ENCODE measurements at regions not wholly inside any gene's neighbourhood (a gene's known extent, or its start where the extent isn't known, plus 50 kb on each side); places are given as distances from the start of the nearest gene placed in this dataset.

- ATAC-seq = peak in 1 of 2 donors; percentile 72
- peak; percentile 12 to 21 for DNase-seq
- Histone ChIP-seq H3K27ac (no peak overlapping the region), H3K27me3 (peaks cover 0 to 10% (median 0%) of the 10 kb centered on the region in 3 donors), H3K4me3 (no peak overlapping the region), H3K9me3 (no peaks in the 10 kb centered on the region), H3K4me1 (no peaks in the 10 kb centered on the region), H3K36me3 (no peaks in the 10 kb centered on the region)
- TF ChIP-seq CTCF (IDR thresholded peaks at IDR 0.05 in 4 of 5, conservative IDR thresholded peaks at IDR 0.05 in 1 of 5) = peak; percentile 29 to 77 (median 64)
- no peak for TF ChIP-seq POLR2A (IDR thresholded peaks at IDR 0.05)
- in situ Hi-C loops (cut with MboI; ENCODE audit: low sequenced_read_pairs in 4 of 4) (loop anchor here in 2 of 4 donors (25.0 kb wide), 1 partner anchor 475 kb away; the partner anchor contains the start of gene LRP10 (in 2 of the 2)), intact Hi-C loops (cut with DNase I; ENCODE audit: low total_unique reads) (loop anchor here (2.0 kb wide), 1 partner anchor 86 kb away; no protein-coding TSS in a partner anchor)
These were observed 201.9 kb downstream of the DAD1 start for GRCh38 chr14:22386924-22387775.

- no peaks in the 10 kb centered on the region for H3K9me3 ChIP-seq
- no peaks in the 10 kb centered on the region for H3K36me3 ChIP-seq
- H3K27ac ChIP-seq = no peak overlapping the region
- no peak for TF ChIP-seq POLR2A (IDR thresholded peaks at IDR 0.05)
- TF ChIP-seq CTCF (IDR thresholded peaks at IDR 0.05 in 4 of 5, conservative IDR thresholded peaks at IDR 0.05 in 1 of 5) = no peak
- DNase-seq (no peak), ATAC-seq (no peak)
- H3K27me3 ChIP-seq = peaks cover 0 to 10% (median 0%) of the 10 kb centered on the region in 3 donors
- intact Hi-C loops (cut with DNase I; ENCODE audit: low total_unique reads) (no loop called here), in situ Hi-C loops (cut with MboI; ENCODE audit: low sequenced_read_pairs in 4 of 4) (loop anchor here in 2 of 4 donors (25.0 kb wide), 1 partner anchor 477 kb away; the partner anchor contains the start of gene LRP10 (in 2 of the 2))
- no peak overlapping the region for H3K4me3 ChIP-seq
- H3K4me1 ChIP-seq = no peaks in the 10 kb centered on the region
These were observed 204.0 kb downstream of the DAD1 start for GRCh38 chr14:22384974-22385526.

DNA sequence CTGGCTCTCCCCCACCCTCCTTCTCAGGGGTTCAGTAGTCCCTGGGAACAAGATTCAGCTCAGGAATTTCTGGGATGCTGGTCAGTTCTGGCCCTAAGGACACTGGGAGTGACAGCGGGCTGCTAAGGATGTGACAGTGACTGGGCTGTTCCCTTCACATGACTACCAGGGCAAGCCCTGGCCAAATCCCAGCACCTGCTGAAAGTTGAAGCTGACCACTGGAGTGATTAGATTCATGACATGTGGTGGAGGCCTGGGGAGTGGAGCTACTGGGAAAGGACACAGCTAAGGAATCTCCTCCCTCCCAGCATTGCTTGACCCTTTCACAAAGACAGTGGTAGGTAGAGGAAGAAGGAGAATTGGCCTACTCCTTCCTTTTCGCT lies 204.9 kb downstream of the DAD1 start:
- no peak overlapping the region for H3K27ac ChIP-seq
- H3K4me1 ChIP-seq = no peaks in the 10 kb centered on the region
- intact Hi-C loops (cut with DNase I; ENCODE audit: low total_unique reads) (no loop called here), in situ Hi-C loops (cut with MboI; ENCODE audit: low sequenced_read_pairs in 4 of 4) (loop anchor here in 2 of 4 donors (25.0 kb wide), 1 partner anchor 478 kb away; the partner anchor contains the start of gene LRP10 (in 2 of the 2))
- no peak overlapping the region for H3K4me3 ChIP-seq
- H3K9me3 ChIP-seq = no peaks in the 10 kb centered on the region
- DNase-seq (no peak), ATAC-seq (no peak)
- H3K36me3 ChIP-seq = no peaks in the 10 kb centered on the region
- H3K27me3 ChIP-seq = peaks cover 0 to 10% (median 0%) of the 10 kb centered on the region in 3 donors
- no peak for TF ChIP-seq CTCF (IDR thresholded peaks at IDR 0.05 in 4 of 5, conservative IDR thresholded peaks at IDR 0.05 in 1 of 5)
- TF ChIP-seq POLR2A (IDR thresholded peaks at IDR 0.05) = no peak

DNA sequence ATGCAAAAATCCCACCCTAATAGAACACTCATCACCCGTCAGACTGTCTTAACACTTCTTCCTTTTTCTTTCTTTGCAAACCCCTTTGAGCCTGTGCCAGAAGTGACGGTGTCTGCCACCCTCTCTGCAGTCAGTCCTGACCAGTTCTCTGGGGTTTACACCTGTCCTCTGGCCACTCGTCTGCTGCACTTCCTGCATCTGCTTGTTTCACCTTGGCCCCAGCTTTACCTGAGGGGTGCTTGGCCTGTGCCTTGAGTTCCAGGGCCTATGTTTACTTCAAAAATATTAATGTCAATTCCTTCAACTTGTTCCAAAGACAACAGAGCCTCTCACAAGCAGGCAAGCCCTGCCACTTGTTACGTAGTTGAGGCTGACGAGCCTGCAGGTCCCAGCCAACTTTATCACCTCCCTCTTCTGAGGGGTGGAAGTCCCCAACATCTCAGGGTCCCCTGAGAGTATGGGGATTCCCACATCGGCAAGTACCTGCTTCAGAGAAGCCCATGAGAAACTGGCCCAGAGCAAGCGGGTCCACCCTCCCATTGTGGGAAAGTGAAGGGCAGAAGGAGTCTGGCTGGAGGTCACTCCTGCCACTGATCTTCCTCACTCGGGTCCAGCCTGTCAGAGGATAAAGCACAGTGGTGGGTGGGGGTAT lies 205.4 kb downstream of the DAD1 start:
- Histone ChIP-seq H3K4me1 (no peaks in the 10 kb centered on the region), H3K4me3 (no peak overlapping the region), H3K27ac (no peak overlapping the region), H3K9me3 (no peaks in the 10 kb centered on the region), H3K27me3 (peaks cover 0 to 10% (median 0%) of the 10 kb centered on the region in 3 donors), H3K36me3 (no peaks in the 10 kb centered on the region)
- intact Hi-C loops (cut with DNase I; ENCODE audit: low total_unique reads) = no loop called here
- in situ Hi-C loops (cut with MboI; ENCODE audit: low sequenced_read_pairs in 4 of 4) = loop anchor here in 2 of 4 donors (25.0 kb wide), 1 partner anchor 479 kb away; the partner anchor contains the start of gene LRP10 (in 2 of the 2)
- DNase-seq = no peak
- TF ChIP-seq CTCF (IDR thresholded peaks at IDR 0.05 in 4 of 5, conservative IDR thresholded peaks at IDR 0.05 in 1 of 5) (no peak), POLR2A (IDR thresholded peaks at IDR 0.05) (no peak)
- ATAC-seq = no peak
